ENCODE measurements at regions not wholly inside any gene's neighbourhood (a gene's known extent, or its start where the extent isn't known, plus 50 kb on each side); places are given as distances from the start of the nearest gene placed in this dataset.

- no peak for TF ChIP-seq CTCF (IDR thresholded peaks at IDR 0.05)
- TF ChIP-seq POLR2A (IDR thresholded peaks at IDR 0.05) = no peak
Observed at GRCh38 chr11:134008634-134009071, 51.9 kb upstream of the IGSF9B start.
